ENCODE measurements at regions not wholly inside any gene's neighbourhood (a gene's known extent, or its start where the extent isn't known, plus 50 kb on each side); places are given as distances from the start of the nearest gene placed in this dataset.

GRCh38 chr12:87883806-87884205 is 145.4 kb downstream of the C12orf50 start:
- TF ChIP-seq CTCF (IDR thresholded peaks at IDR 0.05) (no peak), POLR2A (IDR thresholded peaks at IDR 0.05) (no peak), POLR2AphosphoS5 (IDR thresholded peaks at IDR 0.05) (no peak)

Data from prostate gland (tissue), 2 donors.